HG03095 (cell line): ENCODE measurements at regions not wholly inside any gene's neighbourhood (a gene's known extent, or its start where the extent isn't known, plus 50 kb on each side); places are given as distances from the start of the nearest gene placed in this dataset.

Experiments used
- ATAC-seq: cut with Tn5 transposase; IDR thresholded peaks from one replicate; pipeline ENCODE4 v1.9.1; 2021; ENCODE audit warnings: moderate library complexity; ENCODE audit not compliant: unreplicated experiment

DNA sequence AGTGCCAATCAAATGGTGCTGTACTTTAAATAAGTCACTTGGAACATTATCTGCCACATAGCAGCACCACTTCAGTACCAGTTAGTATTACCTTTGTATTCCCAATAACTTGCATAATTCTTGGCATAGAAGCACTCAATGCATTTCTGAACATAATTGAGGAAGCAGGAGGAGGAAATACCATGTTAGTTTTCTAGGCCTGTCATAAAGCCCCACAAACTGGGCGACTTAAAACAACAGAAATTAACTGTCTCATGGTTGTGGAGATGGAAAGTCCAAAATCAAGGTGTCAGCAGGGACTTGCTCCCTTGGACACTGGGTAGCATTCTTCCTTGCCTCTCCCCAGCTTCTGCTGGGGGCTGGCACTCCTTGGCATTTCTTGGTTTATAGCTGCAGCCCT lies 296.2 kb downstream of the HS3ST1 start:
- no peak for ATAC-seq

DNA sequence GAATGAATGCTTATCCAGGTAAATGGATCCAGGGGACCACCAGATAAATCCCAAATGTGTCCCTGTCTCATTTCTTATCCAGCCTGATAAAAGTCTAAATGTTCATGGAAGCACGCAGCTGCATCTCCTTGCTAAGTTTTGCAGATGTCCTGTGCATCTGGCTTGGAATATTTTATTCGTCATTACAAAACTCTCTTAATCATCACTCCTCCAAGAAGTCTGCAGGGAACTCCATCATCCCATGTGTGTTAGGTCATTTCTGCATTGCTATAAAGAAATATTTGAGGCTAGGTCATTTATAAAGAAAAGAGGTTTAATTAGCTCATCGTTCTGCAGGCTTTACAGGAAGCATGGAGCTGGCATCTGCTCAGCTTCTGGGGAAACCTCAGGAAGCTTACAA lies 297.2 kb downstream of the HS3ST1 start:
- no peak for ATAC-seq

DNA sequence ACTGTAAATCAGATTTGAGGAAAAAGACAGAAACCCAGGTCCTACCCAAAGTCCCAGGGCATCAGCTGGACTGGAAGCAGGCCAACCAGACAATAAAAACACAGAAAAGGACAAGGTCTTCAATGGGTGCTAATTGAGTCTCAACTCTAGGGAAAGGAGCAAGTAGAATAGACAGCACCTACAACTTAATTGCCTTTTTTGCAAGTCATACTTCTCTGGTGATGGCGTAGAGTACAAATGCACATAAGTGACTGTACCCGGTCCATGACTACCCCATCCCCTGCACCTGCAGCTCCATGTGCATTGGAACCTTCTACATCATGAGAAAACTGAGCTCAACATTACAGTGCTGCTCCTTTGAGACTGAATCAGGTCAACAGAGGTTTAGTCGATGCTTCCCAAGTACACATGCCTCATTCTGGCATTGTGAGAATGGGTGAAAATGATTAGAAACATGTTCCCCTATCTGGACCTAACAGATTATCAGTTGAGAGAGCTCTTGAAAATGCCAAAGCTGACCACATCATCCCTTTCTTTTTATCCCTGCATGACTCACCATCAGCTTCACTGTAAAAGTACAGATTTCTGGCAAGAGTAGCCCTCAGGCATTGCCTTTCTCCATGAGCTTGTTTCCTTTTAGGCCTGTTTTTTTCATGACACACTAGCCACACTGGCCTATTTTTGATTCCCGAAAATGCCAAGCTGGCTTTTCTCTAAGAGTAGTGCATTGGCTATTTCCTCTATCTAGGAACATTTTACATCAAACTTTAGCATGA lies 298.3 kb downstream of the HS3ST1 start:
- ATAC-seq, result no peak

DNA sequence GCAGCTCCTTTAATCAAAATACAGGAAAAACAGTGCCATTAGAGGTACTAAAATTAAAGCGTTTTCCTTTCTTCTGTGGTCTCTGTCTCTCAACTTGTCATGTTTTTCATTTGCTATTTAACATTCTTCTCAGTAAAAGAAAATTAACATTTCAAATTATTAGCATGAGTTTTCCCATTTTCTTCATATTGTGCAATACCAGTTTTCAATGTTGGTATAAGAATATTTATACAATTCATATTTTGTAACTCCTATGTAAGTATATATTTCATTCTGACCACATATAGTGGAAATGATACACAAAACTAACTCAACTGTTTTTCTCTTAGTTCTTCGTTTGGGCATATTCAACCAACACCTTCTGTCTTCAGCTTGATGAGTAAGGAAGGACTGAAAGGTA lies 308.3 kb downstream of the HS3ST1 start:
- no peak for ATAC-seq

DNA sequence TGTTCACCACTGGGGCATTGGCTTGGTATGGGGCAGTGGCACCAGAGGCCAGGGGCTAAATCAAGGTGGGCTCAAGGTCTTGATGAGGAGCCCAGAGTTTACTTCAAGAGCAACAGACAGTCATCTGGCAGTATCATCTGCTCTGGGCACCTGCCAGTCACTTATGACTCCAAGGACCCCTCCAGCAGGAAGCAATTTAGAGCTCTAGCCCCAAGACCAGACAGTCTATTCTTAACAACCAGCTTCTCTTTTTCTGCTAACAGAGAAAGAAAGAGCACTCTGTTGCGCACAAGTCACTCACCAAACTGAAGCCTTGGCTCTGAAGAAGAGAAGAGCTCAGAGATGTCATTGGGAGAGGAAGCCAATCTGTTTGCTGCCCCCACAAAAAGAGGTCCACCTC lies 309.2 kb downstream of the HS3ST1 start:
- no peak for ATAC-seq

DNA sequence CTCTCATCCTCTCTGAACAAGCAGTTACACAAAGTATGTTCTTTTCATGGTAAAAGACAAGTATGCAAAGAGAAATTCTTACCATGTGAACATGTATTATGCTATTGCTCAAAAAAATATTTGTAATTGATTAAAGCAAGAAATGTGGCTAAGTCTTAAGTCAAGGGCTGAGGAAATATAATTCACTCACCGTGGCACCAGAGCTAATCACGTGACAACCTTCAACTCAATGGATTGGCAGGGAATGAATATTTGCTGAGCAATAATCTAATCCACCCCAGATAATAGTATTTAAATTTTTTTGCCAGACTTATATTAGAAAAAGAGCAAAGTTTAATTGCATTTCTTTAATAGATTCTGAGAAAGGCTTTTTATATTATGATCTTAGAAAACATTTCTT lies 310.2 kb downstream of the HS3ST1 start:
- ATAC-seq, result no peak

DNA sequence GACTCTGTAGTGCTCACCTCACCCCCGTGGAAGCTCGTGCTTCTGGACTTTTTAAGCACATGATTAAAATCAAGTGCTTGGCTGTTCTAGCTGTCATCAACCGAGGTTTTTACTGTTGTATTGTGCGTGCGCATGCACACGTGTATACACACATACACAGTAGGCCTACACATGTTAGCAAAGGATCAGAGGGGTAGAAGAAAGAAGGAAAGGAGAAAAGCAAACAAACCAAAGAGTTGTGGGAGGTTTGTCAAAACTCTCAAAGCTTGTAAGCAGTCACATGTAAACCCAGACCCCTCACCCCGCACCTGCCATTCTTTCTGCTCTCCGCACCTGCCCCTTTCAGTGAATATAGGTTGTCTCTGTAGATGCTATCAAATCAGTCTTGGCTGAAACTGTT lies 311.8 kb downstream of the HS3ST1 start:
- no peak for ATAC-seq

DNA sequence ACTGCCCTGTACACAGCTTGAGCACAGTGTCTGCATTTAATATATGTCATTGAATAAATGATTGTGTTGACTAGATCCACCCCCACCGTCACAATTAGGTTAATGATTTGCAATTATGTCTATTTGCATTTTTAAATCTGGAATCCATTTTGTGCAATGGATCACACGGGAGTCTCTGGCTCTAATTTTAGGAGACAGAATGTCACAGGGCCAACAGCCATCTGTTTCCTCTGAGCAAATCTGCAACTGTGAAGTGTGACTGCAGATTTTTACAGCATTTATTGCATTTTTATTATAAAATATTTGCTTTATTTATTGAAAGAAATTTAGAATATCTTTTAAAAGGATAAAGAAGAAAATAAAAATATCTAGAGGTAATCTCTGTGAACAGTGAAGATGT lies 316.8 kb downstream of the HS3ST1 start:
- no peak for ATAC-seq

DNA sequence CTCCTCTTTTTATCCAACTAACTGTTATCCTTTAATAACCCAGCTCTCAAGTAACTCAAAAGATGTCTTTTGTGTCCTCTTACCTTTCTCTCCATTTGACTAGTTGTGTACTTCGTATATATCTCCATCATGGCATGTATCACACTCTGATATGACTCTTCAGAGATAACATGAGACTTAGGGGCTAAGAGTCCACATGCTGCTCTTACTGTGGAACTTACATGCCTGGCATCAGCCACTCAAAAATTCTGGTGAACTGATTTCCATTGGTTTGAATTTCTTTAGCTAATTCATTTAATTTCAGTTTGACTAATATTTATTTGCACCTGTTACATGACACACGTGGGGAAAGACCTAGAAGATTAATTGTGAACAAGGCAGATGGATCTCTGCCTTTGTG lies 317.3 kb downstream of the HS3ST1 start:
- ATAC-seq, result no peak

DNA sequence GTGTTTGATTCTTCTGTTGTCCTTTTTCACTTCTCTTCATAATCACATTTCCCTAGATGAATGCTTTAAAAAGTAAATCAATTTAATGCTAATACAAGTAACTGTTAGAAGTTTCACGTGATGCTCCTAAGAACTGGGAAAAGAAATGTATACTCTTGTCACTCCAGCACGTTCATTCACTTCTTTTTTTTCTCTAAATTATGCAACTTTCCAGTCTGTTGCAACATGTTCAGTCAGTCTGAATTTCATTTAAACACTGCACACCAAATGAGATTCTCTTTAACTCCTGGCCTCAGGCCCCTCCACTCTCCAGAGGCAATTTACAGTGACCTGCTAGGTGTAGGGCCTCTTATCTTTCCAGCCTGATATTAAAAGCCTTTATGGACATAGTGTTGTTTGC lies 321.9 kb downstream of the HS3ST1 start:
- ATAC-seq, result no peak

DNA sequence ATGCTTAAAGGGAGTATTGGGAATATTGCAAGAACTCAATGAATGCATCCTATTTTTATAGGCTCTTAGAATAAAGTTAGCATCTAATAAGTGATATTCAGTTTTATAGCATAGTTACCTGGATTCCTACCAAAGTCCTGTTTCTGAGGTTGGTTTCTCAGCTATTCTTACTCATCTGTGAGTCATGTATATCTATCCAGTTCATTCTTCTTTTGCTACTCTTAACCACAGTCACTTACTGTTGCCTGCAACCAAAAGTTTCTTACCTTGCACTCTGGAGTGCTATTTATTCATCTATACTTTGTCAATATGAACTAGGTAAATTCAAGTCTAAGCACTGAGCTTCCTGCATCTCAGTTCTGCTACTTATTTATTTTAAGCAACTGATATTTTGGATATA lies 322.5 kb downstream of the HS3ST1 start:
- ATAC-seq, result no peak

DNA sequence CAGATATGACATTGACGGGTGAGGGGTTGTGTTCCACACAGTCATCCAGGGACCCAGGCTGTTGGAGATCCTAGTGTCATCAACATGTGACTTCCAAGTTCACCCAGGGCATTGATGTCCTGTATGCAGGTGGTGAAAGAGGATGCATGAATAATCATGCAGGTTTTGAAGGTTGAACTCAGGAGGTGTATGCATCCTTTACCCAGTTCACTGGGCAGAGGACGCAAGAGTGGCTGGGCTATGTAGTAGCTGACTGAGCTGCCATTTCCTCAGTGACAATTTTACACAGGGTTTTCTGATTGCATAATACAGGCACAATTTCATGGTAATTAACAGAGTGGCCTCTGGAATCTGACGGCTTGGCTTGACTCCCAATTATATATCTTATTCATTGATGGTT lies 323.0 kb downstream of the HS3ST1 start:
- ATAC-seq, result no peak

DNA sequence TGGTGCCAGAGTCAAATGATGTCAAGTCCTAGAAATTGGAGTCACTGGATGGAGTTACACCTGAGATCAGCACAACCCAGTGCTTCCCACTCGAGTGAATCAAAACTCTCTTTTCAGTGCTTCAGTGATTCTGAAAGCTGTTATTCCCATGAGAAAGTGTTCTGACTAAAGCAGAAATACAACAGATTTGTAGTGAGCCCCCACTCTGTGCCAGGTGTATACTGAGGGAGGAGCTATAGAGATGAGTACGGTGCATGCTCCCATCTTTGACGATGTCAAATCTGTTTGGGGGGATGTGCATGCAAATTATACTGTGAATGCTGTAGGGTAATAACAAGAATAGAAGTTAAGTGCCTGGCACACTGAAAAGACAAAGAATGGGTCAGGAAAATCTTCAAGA lies 330.2 kb downstream of the HS3ST1 start:
- ATAC-seq, result no peak

DNA sequence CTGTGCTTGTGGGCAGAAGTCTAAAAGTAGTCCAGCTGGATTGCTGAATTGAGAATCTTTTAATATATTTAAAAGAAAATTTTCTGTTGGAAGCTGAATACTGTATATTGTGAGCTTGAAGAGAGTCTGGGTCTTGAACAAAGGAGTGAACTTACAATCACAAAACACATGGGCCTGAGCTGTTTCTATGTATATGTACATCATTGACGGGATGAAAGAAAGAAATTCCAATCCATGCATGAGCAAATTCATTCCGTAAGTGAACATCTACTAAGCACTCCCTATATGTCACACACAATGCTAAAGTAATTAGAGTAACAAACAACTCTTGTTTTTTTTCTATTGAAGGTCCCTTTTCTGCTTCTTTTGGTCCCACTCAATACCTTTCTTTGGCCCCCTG lies 331.0 kb downstream of the HS3ST1 start:
- no peak for ATAC-seq

DNA sequence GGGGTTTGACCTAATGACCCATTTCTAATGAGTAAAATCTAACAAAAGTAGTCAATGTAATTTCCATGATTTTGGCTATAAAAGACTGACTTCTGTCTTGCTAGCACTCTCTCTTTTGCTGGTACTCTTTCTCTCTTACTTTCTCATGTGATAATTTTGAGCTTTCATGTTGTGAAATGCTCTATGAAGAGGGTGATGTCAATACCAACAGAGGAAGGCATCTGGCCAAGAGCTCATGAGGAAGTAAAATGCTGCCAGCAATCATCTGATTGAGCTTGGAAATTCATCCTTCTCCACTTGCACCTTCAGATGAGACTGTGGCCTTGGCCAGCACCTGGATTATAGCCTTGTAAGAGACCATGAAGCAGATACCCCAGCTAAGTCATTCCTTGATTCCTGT lies 347.7 kb downstream of the HS3ST1 start:
- ATAC-seq, result no peak

DNA sequence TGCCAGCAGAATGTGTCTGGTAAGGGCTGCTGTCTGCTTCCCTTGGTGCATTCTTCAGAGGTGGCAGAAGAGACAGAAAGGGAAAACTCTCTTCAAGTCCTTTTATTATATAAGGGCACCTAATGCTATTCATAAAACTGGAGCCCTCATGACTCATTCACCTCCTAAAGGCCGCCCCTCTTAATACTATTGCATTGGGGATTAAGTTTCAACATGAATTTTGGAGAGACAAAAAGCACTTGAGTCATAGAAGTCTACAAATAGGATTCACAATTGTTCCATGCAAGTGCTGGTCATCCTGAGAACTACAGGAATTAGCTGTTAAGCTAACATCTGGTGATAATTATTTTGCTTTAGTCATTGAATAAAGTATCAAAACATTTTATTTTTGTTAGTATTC lies 349.5 kb downstream of the HS3ST1 start:
- ATAC-seq, result no peak

DNA sequence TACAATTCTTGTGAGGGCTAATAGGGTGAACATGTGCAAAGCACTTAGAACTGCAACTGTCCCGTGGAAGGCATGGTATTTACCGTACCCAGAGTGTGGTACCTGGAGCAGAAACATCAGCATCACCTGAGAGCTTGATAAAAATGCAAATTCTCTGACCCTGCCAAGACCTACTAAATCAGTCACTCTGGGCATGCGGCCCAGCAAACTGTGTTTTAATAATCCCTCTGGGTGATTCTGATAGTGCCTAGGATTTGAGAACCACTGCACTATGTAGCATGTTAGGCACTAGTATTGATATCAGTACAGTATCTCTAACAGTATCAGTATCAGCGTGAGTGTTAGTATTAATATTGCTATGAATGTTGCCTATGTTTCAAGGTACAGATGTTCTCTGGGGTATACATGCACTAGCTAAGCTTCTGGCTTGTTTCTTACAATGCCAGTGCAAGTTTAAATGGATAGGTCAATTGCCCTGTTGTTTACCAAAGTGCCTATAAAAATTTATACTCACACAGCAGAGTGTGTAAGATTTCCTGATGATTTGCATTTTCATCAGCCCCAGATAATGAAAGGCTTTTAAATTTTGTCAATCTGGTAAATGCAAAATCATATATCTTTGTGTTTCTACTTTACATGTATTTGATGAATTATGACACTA lies 354.0 kb downstream of the HS3ST1 start:
- ATAC-seq, result no peak

DNA sequence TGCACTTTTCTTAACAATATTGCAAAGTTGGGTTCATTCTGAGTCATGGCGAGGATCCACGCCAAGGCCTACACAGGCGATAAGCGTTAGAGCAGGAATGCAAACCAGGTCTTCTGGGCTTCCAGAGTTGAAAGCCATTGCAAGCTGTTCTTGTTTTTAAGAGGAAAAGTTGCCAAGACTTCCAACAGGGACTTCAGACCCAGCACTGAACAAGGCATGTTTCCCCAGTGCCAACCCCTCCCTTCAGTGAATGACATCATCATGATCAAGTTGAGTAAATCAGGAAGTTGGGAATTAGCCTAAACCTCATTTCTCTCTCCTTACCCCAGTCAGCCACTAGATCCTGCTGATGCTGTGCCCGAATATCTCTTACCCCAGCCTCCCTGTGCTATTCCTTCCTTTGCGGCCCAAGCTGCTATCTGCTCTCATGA lies 355.1 kb downstream of the HS3ST1 start:
- ATAC-seq, result no peak

DNA sequence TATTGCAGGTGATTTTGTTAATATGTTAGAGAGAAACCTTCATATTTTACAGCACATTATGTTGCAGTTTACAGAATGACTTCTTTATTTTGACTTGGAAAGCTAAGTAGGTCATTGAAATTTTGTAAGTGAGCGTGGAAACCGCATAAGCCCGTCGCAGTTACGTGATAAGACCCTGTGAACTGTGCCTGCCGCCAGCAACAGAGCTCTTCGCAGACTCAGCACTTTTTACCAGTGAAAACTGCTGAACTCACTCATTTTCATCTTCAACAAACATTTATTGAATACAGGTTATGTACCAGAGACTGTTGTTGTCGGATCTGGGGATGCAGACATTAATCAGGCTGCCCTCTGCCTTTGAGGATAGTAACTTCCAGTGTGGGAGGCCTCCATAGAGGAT lies 355.7 kb downstream of the HS3ST1 start:
- no peak for ATAC-seq

DNA sequence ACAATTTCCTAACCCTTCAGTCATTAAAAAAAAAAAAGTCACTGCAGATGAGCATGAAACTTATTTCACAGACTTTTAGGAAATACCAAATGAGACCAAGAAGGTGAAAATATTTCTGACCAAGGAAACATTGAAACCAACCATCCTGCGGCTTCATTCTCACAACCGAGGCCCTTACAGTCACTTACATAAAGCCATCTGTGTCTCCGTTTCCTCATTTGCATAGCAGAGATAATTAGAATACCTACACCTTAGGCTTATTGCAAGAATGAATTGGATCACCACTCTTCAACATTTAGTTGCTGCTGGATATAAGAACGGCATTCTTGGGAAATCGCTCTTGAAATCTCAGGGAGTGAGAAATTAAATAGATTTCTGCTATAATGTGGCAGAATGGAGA lies 356.2 kb downstream of the HS3ST1 start:
- ATAC-seq, result no peak

DNA sequence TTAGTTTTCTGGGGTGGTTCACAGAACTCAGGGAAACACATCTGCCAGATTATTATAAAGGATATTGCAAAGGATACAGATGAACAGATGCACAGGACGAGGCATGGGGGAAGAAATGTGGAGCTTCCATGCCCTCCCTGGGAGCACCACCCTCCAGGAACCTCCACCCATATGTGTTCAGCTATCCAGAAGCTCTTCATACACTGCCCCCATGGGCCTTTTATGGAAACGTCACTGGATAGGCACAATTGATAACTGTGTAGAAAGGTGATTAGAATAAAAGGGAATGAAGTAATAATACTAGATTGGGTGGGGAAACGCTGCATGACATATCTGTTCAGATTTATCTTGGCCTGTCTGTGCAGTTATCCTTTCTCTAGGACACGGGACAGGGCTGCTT lies 357.9 kb downstream of the HS3ST1 start:
- no peak for ATAC-seq

DNA sequence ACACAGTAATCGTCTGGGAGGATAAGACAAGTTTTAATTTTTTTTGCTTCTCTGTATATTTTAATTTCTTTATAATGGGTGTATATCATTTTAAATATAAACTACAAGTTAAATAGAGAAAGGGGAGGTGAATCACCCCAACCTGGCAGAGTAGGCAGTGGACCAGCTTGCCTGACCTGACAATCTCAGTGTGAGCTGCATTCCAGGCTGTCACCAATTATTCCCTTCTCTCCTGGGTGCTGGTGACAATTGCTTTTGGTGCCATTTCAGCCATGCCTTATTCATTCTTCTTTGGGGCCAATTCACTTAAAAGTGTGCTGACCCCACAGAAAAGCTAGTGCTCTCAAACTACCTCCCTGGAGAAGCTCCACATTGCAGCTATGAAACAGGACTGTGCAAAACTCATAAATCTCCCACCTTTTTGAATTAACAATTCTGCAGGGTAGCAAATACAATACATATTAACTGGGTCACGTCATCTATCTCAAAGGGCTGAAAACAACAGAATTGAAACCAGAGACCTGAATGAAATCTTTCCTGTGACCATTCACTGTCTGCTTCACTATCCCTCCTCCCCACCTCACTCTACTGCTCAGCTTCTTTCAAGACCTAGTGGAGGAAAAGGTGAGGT lies 359.0 kb downstream of the HS3ST1 start:
- ATAC-seq, result no peak
